NCI-H146 treated with DMSO at 0.1 percent for 48 hours (cell line): ENCODE measurements at regions not wholly inside any gene's neighbourhood (a gene's known extent, or its start where the extent isn't known, plus 50 kb on each side); places are given as distances from the start of the nearest gene placed in this dataset.
"Not testable (repeated sequence)": the region's sequence is repeated elsewhere in the genome, so short reads cannot be mapped to it uniquely, and the experiment has no call there.

Experiments
- DNase-seq: peaks from one replicate; lab custom pipeline; 2025; ENCODE audit not compliant: unreplicated experiment; lab: John Stamatoyannopoulos, UW

DNA sequence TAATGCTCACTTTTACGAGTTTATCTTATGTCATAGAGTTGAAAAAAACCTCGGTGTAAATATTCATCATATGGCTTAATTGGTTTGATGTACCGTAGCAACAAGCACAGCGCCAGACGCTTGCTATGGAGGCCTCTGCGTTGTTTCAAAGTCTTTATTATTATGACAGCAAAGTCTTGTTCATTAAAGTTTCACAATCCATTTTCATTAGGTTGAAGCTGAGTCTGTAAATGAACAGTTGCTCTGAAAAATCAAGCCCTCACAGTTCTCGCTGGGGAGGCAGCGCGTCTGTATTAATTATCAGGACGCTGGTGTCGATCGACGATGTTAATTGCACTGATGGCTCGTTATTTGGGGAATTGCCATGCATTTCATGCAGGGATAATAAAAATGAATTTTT is 185.6 kb downstream of the INSC start:
- DNase-seq = no peak

DNA sequence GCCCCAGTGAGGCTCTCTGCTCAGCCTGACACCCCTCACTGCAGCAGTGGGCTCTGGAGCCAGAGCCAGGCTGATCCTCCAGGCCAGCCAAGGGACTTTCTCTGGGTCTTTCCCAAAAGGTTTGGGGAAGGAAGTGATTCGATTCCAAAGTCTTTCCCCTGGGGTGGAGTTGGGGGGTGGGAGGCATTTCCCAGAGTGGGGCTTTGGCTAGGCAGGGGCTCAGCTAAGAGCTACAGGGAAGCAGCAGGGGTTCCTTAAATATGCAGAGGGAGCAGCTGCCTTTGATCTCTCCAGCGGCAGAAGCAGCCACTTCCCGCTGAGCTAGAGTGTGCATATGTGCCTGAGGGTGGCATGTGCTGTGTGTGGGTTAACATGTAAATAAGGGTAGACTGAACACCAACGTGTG is 192.9 kb downstream of the INSC start:
- DNase-seq = no peak

DNA sequence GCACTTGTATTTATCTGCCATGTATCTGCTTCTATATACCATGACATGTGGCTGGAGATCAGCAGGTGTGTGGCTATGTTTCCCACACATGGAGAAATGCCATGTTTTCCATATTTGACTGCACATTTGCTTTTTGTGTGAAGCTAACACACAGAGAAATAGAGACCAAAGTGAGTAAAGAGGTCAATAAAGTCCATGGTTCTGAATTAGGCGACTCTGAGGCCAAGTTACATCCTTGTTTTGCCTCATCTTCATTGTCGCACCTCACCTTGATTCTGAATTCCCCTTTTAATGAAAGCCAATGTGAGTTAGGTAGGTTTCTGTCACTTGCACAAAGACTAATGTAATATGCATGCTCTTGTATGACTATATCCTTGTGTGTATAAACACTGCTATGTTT is 194.1 kb downstream of the INSC start:
- no peak for DNase-seq

DNA sequence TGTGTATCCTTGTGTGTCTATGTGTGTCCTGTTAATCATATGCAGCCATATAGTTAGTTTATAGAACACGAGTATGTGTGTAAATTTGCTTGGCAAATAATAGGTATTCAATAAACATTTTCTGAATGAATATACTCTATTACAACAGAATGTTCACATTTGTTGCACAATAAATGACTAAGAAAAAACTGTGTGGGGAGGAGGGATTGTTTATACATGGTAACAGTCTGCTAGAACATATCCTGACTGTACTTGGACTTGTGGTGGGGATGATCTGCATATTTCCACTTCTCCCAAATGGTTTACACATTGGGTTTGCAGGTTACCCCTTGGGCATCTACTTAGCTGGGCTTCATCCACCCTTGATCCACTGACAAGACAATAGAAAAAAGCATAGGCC is 194.6 kb downstream of the INSC start:
- no peak for DNase-seq

DNA sequence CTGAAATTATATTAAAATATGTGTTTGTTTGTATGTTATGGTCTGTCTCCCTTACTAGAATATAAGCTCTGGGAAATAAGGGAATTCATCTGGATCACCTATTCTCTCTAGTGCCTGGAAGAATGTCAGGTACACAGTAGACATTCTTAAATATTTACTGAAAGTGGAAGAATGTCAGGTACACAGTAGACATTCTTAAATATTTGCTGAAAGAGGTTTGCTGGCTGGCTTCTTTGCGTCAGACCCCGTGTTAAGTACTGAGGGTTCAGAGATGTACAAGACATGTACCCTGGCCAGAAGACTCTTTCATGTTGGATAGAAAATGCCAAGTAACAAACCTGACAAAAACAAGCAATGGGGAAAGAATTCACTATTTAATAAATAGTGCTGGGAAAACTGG is 199.1 kb downstream of the INSC start:
- DNase-seq = no peak

DNA sequence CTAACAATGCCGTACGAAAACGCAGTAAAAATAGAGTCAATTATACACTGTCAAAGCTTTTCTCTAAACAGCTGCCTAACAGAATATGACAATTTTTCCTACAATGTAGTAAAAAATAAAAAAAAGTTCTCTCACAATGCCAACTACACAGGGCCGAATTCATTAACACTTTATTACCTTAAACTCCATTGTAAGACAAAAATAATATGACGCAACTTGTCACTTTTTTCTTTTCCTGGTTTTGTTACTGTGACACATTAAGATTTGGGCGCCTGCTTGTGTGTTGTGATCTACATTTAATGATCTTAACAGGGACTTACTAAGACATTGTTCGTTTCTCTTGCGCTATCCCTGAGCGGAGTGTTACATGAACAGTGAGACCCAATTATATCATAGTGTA is 204.1 kb downstream of the INSC start:
- DNase-seq = no peak

DNA sequence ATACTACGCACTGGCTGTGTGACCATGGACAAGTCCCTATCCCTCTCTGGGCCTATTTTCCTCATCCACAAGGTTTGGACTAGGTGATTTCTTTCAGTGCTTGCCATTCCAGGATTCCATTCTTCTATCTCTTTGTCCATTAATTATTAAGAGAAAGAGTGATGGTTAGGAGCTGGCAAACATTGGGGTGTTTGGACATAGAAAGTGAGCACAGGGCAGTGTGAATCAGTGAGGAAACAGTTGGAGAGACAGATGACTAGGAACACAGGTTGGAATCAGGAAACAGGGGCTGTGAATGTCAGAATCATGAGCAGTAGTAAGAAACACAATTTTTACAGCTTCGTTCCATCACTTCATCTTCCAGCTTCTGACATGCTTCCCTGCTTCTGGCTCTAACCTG is 211.8 kb downstream of the INSC start:
- no peak for DNase-seq

DNA sequence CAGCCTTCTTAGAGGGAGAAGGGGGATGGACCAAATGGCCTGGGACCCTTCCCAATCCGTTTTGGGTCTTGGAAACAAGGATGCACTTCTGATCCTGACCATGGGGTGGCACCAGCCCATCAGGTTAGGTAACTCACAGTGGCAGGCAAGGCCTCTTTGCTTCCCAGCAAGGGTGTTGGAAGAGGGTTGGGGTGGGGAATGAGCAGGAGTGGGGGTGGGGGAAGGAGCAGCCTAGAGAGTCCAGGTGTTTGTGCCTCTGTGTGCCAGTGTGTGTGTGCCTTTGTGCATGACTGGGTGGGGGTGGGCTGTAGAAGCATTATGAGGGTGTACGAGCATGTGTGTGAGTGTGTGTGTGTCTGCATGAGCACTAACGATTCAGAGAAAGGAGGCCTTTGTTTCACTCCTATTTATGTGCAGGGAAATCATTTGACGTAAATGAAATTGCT is 213.1 kb downstream of the INSC start:
- DNase-seq = no peak

DNA sequence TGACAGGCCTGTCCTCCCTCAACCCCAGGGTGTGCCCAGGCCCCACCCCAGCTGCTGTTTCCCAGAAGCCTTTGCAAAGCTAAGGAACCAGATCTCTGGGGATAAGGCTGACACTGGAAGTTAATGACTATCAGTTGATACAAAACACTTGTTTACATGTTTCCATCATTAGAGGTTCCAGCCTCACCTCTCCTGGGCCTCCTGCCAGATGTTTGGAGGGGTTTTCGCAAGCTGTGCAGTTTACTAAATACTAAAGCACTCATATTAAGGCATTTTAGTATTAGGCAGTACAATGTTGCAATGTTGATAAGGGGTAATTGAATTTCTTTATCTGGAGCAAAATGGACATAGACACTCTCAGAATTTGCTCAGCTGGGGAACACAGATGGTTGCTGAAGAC is 218.7 kb downstream of the INSC start:
- DNase-seq = no peak

DNA sequence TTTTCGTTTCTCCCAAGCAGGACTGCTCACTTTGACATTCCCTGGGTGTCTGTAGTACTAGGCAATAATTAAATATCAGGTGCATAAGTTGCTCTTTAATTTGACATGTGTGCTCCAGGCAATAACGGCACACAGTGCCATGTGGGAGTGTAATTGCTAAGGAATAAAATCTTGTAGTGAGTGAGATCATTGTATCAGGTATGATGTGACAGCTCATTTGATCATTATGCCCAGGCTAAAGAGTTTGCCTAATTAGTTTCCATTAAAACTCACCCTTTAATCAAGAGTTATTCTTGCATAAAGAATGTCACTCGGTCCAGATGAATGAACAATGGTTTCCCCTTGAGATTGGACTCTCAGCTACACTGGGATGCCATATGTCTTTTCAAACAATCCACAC is 220.0 kb downstream of the INSC start:
- DNase-seq = no peak

DNA sequence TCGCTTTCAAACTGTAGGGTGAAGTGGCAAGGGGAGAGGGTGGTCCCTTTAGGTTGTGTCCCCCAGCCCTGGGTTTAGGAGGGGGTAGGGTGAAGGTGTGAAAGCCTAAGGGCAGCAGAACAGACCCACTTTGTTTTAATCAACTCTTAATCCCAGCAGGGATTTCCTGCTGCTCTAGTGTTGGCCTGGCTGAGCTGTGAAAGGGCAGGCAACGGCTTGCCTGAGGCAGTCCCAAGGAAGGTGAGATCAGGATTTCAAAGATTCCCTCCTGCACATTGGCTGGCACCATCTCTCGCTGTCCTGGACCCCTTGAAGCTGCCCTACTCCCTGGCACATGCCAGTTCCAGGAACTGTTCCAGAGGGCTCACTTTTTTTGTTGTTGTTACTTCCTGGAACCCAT is 221.3 kb downstream of the INSC start:
- DNase-seq = no peak

DNA sequence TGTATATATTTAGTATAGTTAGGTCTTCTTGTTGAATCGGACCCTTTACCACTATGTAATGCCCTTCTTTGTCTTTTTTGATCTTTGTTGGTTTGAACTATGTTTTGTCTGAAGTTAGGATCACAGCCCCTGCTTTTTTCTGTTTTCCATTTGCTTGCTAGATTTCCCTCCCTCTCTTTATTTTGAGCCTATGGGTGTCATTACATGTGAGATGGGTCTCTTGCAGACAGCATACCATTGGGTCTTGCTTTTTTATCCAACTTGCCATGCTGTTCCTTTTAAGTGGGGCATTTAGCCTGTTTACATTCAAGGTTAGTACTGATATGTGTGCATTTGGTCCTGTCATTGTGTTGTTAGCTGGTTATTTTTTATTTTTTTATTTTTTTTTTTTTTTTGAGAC is 224.6 kb downstream of the INSC start:
- no peak for DNase-seq

DNA sequence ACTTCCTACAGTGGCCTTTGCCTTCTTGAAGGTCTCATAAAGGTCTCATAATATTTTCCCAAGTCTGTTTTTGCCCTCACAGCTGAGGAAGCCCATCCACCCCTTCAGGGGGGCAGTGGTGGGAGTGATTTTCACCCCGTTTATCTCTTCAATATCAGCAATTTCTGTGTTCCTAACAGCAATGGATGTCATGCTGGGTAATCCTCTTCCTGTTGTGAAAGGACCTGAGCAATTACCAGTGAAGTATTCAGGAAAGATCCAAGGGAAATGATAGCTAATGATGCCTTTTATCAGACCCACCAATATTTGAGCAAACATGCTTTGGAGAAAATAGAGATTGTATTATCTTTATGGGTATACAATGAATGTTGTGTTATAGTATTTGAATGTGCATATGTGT is 226.9 kb downstream of the INSC start:
- DNase-seq = no peak

DNA sequence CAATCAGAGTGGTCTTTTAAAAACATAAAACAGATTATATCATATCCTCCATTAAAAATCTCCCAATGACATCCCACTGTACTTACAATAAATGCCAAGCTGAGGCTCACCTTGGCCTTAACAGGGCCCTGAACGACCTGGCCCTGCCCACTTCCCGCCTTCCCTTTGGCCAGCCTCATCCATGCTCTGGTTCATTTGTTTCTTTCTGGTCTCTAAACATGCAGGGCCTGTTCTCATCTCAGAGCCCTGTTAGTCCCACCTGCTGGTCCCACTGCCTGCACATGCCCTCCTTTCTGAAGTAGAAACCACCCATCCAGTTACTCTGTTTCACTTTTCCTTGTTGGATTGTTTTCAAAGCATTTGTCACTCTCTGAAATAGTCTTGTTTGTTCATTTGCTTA is 227.4 kb downstream of the INSC start:
- no peak for DNase-seq

DNA sequence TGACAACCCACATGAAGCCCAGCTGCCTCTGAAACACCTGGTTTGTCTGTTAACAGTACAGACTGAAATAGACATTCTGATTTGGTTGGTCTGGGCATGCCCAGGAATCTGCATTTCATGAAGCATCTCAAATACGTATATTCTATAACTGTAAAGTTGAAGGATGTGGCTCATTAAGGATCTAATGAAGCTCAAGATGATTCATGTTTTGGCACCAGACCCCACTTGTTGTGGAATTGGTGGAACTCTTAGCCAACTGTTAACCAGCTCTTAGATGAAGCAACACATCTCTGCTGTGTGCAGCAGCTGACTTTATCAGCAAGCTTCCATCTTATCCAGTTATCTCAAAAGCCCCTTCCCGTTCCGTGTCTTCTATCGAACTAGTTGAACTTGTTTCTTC is 232.2 kb downstream of the INSC start:
- DNase-seq = no peak

DNA sequence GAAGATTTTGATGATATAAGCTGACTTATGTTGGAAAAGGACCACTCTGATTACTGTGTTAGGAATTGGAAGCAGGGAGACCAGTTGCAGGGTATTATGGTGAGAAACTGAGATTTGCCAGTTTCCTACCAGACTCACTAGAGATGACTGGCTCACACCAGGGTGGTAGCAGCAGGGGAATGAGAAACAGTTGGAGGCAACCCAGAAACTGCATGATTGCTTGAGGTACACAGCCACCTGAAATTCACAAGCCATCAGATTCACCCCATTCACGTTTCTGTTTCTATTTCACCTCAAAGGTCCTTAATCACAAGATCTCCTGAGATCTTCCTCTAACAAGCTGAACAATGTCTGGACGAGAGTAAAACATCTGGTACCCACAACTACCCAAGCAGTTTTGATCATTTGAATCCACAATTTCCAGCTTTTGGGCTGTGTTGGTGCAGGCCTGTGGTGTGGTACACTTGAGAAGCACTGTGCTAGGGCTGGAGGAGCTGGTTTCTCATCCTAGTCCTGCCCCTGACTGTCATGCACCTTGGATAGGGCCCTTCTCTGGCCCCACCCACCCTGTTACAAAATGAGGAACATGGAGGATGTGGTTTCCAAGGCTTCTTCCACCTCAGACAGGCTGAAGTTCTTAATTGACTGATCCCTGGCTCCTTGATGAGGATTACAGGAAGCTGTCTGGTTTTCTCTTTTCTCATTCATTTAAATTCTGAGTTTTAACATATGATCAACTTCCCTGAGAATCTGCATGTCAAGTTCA is 233.4 kb downstream of the INSC start:
- no peak for DNase-seq

DNA sequence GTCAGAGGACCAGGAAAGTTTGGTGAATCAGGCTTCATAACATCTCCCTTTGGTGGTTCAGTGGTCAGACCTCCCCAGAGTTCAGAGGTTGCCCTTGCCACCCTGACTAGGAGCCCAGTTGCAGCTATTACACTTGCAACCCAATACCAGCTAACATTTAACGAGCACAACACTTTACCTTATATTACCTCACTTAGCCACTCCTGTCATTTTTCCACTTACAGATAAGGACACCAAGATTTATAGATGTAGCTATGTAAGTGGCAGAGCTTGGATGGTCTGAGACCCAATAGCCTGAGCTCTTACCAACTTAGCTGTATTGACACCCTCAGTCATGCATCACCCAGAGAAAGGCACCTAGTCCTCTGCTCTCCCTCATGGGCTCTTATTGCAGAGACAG is 234.7 kb downstream of the INSC start:
- no peak for DNase-seq

DNA sequence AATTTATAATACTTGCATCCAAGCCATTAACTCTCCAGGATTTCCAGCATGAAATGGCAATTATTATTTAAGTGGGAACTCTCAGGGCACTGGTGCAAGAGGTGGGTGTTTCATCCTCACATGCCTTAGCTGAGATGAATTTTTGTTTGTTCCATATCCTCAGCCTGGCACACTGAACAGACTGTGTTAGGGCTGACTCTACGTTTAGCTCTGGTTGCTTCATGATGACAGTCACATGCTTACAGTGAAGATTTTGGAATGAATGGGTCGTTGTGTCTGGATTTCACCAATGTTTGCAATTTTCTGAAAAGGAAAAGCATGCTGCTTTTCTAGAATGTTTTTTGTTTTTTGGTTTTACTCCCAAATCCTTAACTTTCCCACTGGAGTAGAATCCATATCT is 246.6 kb downstream of the INSC start:
- no peak for DNase-seq

DNA sequence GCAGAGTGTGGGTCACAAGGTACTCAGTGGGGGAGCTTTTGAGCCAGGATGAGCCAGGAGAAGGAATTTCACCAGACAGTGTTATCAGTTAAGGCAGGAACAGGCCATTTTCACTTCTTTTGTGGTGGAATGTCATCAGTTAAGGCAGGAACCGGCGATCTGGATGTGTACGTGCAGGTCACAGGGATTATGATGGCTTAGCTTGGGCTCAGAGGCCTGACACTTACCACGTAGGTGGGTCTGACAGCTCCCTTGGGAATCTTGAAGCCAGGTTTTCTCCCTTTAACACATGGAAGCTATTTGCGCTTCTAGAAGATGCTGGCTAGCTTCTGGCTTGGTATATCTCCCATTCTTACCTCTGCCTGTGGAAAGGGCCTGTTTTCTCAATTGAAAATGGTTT is 250.6 kb downstream of the INSC start:
- DNase-seq = not testable (repeated sequence)

DNA sequence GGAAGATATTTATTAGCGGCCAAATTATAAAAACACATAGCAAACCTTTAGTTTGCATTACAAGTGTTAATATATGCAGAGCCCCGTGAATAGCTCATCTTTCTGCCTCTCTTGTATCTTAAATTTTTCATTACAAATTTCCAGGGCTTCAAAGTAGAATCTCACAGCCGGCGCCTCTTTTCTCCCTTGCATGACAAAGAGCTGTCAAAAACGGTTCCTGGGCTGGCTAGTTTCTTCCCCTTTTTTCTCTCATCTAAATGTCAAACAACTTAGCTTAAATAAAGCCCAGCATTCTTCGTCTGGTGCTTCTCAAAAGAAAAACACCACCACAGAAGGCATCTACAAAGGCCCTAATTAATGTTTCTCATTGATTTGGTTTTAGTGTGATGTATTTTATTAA is 253.0 kb downstream of the INSC start:
- no peak for DNase-seq

DNA sequence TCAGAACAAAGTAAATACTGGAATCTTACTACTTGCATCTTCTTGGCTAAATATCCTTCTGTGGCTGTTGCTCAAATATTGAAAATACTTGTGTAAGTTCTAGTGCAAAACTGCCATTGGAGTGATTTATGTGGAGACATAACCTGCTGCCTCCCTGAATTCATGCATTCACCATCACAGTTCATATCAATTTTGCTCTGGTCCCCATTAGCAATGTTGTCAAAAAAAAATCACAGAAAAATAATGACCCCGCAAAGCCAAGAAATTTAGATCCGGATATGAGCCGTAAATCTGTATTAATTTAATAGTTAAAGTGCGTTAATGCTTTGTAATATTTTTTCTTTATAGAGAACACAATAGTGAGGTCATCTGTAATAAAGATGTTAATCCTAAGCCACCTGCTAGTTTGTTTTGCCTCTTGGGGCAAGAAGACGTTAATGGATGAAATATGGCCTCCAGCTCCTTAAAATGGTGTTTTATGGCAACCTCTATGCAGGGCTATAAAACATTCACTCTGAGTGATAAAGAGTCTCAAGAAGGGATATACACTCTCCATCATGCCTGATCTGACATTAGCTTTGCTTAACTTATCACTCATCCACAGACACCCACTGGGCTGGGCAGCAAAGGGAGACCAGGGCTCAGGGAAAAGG is 255.9 kb downstream of the INSC start:
- no peak for DNase-seq

DNA sequence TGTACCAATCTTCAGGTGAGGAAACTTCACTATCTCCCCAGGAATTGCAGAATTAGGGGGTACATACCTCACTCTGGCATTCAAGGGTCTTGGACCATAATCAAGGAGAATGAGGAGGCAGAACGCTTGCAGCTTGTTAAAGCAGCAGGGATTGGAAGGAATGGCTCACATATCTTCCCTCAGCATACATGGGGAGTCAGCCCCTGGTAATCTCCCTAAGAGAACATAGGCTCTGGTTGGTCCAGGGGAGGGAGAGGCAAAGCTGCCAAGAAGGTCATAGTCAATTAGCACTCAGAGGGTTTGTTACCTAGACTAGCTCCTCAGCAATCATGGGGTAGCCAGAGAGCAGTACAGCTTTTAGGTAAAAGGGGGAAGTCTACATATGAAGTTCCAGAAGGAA is 256.8 kb downstream of the INSC start:
- DNase-seq = no peak

DNA sequence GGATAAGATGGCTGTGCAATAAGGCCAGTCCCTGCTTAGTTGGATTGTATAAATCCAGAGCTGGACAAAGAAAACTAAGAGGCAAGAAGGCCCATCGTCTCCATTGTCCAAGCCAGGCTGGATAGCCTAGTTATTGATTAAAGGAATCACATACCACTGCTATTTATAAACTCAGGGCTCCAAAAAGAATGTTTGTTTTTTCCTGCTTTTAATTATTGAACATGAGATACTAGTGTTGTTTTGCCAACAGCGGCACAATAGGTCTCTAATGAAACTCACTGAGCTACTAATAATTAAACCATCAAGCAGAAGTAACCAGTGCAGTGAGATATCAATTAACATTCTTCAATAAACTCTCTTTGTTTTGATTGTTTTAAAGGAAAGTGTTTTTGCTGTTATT is 259.7 kb downstream of the INSC start:
- no peak for DNase-seq
